ENCODE measurements at regions not wholly inside any gene's neighbourhood (a gene's known extent, or its start where the extent isn't known, plus 50 kb on each side); places are given as distances from the start of the nearest gene placed in this dataset.

DNA sequence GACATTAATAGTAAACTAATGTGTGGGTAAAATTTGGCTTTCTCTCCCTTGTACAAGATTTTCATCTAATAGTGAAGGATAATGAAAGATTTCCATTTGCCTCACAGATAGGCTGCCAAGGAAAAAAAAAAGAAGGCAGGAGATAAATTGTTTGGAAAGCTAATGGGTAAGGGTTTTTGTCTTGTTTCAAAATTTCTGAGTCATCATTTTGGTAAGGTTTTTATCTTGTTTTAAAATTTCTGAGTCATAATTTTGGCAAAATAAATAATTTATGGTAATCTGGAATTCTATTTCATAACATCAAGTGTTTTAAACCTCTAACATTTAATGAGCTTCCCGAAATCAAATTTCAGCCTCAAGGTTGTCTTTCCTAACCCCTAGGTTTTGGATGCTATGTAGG, 1035.7 kb upstream of the FBXO33 start:
- TF ChIP-seq, protein P1, sequence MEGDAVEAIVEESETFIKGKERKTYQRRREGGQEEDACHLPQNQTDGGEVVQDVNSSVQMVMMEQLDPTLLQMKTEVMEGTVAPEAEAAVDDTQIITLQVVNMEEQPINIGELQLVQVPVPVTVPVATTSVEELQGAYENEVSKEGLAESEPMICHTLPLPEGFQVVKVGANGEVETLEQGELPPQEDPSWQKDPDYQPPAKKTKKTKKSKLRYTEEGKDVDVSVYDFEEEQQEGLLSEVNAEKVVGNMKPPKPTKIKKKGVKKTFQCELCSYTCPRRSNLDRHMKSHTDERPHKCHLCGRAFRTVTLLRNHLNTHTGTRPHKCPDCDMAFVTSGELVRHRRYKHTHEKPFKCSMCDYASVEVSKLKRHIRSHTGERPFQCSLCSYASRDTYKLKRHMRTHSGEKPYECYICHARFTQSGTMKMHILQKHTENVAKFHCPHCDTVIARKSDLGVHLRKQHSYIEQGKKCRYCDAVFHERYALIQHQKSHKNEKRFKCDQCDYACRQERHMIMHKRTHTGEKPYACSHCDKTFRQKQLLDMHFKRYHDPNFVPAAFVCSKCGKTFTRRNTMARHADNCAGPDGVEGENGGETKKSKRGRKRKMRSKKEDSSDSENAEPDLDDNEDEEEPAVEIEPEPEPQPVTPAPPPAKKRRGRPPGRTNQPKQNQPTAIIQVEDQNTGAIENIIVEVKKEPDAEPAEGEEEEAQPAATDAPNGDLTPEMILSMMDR (IDR thresholded peaks at IDR 0.05; ENCODE audit: control insufficient read depth, extremely low read depth, insufficient read depth), result no peak
- no peak for DNase-seq (ENCODE audit: low read depth)
- no peak overlapping the region for H3K4me3 ChIP-seq (ENCODE audit: low read depth, low read length)

GRCh38 chr14:40464531-40464930, 1032.3 kb upstream of the FBXO33 start:
- H3K4me3 ChIP-seq (ENCODE audit: low read depth, low read length), result no peak overlapping the region
- no peak for DNase-seq (ENCODE audit: low read depth)
- TF ChIP-seq, protein P1 (IDR thresholded peaks at IDR 0.05; ENCODE audit: control insufficient read depth, extremely low read depth, insufficient read depth), result no peak

DNA sequence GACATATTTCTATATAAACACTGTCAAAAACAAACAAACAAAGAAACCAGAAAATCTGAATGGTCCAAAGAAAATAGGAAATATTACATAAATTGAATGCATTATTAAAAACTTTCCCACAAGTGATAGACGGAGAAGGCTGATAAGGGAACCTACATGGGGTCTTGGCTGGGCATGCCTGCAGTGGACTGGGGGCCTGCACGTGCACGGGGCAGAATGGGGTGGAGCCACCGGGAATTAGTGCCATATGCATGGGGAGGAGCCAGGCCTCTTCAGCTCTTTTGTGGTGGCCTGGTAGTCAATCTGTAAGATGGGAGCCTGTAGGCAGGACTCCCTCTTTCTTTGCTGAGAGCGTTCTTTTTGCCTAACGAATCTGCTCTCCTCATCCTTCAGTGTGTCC, 1031.7 kb upstream of the FBXO33 start:
- DNase-seq (ENCODE audit: low read depth), result no peak
- H3K4me3 ChIP-seq (ENCODE audit: low read depth, low read length), result no peak overlapping the region
- TF ChIP-seq, protein P1 (IDR thresholded peaks at IDR 0.05; ENCODE audit: control insufficient read depth, extremely low read depth, insufficient read depth), result no peak

DNA sequence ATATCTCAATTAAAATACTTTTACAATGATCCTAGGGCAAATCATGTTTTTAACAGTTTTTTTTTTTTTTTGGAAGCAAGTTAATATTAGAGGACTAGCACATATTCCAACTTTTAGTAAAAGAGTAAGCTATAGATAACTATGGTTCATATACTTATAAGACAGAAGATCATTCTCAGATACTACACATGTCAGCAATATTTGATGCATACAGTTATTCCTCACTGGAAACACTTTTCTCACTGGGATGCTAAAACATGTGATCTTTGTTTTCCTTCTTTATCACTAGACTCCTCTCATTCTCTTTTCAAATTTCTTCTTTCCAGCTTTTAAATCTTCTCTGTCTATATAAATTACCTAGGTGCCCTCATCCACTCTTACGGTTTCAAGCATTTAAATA, 1020.4 kb upstream of the FBXO33 start:
- no peak for DNase-seq (ENCODE audit: low read depth)
- H3K4me3 ChIP-seq (ENCODE audit: low read depth, low read length), result no peak overlapping the region
- TF ChIP-seq, protein P1 (IDR thresholded peaks at IDR 0.05; ENCODE audit: control insufficient read depth, extremely low read depth, insufficient read depth), result no peak

DNA sequence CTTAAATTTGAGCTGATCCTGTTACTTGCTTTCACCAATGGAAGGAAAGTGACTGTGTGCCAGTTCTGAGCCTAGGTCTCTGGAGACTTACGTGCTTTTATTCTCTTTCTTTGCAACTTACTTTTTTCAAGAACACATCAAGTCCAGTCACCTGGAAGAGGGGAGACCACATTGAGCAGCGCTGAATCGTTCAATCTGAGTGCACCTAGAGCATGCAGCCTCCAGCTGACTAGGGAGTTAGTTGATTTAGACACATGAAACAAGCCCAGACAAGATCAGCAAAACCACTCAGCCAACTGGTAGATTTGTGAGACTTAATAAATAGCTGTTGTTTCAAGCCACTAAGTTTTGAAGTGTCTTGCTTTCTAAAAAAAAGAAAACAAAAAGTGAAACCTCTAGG, 1014.8 kb upstream of the FBXO33 start:
- DNase-seq (ENCODE audit: low read depth), result no peak
- H3K4me3 ChIP-seq (ENCODE audit: low read depth, low read length), result no peak overlapping the region
- TF ChIP-seq, protein P1 (IDR thresholded peaks at IDR 0.05; ENCODE audit: control insufficient read depth, extremely low read depth, insufficient read depth), result no peak

GRCh38 chr14:40445020-40445419, 1012.8 kb upstream of the FBXO33 start:
- no peak overlapping the region for H3K4me3 ChIP-seq (ENCODE audit: low read depth, low read length)
- TF ChIP-seq, protein P1 (IDR thresholded peaks at IDR 0.05; ENCODE audit: control insufficient read depth, extremely low read depth, insufficient read depth), result no peak
- no peak for DNase-seq (ENCODE audit: low read depth)

- DNase-seq (ENCODE audit: low read depth), result no peak
- TF ChIP-seq, protein P1 (IDR thresholded peaks at IDR 0.05; ENCODE audit: control insufficient read depth, extremely low read depth, insufficient read depth), result no peak
- H3K4me3 ChIP-seq (ENCODE audit: low read depth, low read length), result no peak overlapping the region
Measured at GRCh38 chr14:40436551-40436950, 1004.3 kb upstream of the FBXO33 start.

Data from LNCaP clone FGC (cell line).